ENCODE measurements at regions not wholly inside any gene's neighbourhood (a gene's known extent, or its start where the extent isn't known, plus 50 kb on each side); places are given as distances from the start of the nearest gene placed in this dataset.

DNA sequence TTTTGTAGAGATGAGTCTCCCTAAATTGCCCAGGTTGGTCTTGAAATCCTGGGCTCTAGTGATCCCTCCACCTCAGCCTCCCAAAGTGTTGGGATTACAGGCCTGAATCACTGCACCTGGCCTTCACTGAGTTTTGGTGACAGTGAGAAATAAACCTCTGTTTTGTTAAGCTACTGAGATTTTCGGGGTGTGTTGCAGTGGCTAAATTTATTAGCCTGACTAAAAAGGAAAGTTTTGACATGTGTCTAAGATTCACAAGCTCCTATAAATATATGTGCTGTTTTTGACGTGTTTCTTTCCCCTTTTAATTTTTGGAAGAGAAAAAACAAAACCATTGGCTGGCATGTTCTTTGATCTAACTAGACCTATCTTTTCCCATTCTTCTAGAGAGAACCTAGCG lies 190.5 kb upstream of the MC4R start:
- DNase-seq (ENCODE audit: extremely low read depth in 1 of 4, low spot score in 3 of 4) (no peak), FAIRE-seq (no peak), ATAC-seq (no peak)
- Histone ChIP-seq H3K9me1 (ENCODE audit: control insufficient read depth, insufficient read depth, low read length) (no peaks in the 10 kb centered on the region), H3K27ac (ENCODE audit: extremely low read depth, low read depth, low read length) (no peak overlapping the region), H3K36me3 (ENCODE audit: control insufficient read depth, insufficient read depth, low read length) (no peaks in the 10 kb centered on the region), H3K79me2 (ENCODE audit: control insufficient read depth, insufficient read depth, low read length) (no peaks in the 10 kb centered on the region), H3K9ac (ENCODE audit: insufficient read depth in 1 of 2, low read depth in 2 of 2, low read length in 2 of 2) (no peak overlapping the region), H3K27me3 (ENCODE audit: control insufficient read depth in 2 of 2, insufficient read depth in 2 of 2, low read length in 2 of 2) (no peaks in the 10 kb centered on the region), H2AFZ (ENCODE audit: low read depth, low read length) (no peak overlapping the region), H3K4me1 (replicated peaks in 1 of 2; ENCODE audit: control insufficient read depth in 2 of 2, insufficient read depth in 2 of 2, low read length in 2 of 2) (no peaks in the 10 kb centered on the region), H3K4me2 (ENCODE audit: insufficient read depth, low read length) (no peak overlapping the region), H3K9me3 (replicated peaks; ENCODE audit: control insufficient read depth, insufficient read depth, low read depth, low read length) (no peaks in the 10 kb centered on the region), H3K4me3 (no peak overlapping the region), H4K20me1 (replicated peaks; ENCODE audit: control insufficient read depth, insufficient read depth, low read length) (no peaks in the 10 kb centered on the region)
- POLR2A ChIA-PET: no interaction called here
- 0% methylated on average over 3 of the region's 3 CpGs for WGBS (ENCODE audit: insufficient coverage, low coverage, missing lambda C conversion rate)
- intact Hi-C loops (cut with micrococcal nuclease): no loop called here
- BruUV-seq (replicated peaks): no TSS peak
- no peak for TF ChIP-seq BACH1 (tag; IDR thresholded peaks at IDR 0.05)
- no peak for TF ChIP-seq SP1 (CRISPR knock-in tag; IDR thresholded peaks at IDR 0.05)
- TF ChIP-seq, protein P1, sequence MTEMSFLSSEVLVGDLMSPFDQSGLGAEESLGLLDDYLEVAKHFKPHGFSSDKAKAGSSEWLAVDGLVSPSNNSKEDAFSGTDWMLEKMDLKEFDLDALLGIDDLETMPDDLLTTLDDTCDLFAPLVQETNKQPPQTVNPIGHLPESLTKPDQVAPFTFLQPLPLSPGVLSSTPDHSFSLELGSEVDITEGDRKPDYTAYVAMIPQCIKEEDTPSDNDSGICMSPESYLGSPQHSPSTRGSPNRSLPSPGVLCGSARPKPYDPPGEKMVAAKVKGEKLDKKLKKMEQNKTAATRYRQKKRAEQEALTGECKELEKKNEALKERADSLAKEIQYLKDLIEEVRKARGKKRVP (CRISPR knock-in tag; IDR thresholded peaks at IDR 0.05): no peak
- no peak for TF ChIP-seq ZC3H11A (IDR thresholded peaks at IDR 0.05; ENCODE audit: low read depth, low read length)
- TF ChIP-seq, protein P2, sequence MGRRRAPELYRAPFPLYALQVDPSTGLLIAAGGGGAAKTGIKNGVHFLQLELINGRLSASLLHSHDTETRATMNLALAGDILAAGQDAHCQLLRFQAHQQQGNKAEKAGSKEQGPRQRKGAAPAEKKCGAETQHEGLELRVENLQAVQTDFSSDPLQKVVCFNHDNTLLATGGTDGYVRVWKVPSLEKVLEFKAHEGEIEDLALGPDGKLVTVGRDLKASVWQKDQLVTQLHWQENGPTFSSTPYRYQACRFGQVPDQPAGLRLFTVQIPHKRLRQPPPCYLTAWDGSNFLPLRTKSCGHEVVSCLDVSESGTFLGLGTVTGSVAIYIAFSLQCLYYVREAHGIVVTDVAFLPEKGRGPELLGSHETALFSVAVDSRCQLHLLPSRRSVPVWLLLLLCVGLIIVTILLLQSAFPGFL (CRISPR knock-in tag; IDR thresholded peaks at IDR 0.05): no peak
- TF ChIP-seq TCF7 (IDR thresholded peaks at IDR 0.05; ENCODE audit: borderline replicate concordance): no peak
- no peak for TF ChIP-seq HMGN3 (IDR thresholded peaks at IDR 0.05; ENCODE audit: borderline replicate concordance, extremely low read depth, insufficient read length, low read depth, low read length)
- in situ Hi-C loops (cut with MboI): no loop called here
- CTCF ChIA-PET (ENCODE audit: low intra/inter-chr PET ratio): no interaction called here
